Fibroblast of skin of right biceps (primary cell): ENCODE measurements at regions not wholly inside any gene's neighbourhood (a gene's known extent, or its start where the extent isn't known, plus 50 kb on each side); places are given as distances from the start of the nearest gene placed in this dataset.
"Not testable (repeated sequence)": the region's sequence is repeated elsewhere in the genome, so short reads cannot be mapped to it uniquely, and the experiment has no call there.

Experiments
- DNase-seq: peaks from one replicate; pipeline ENCODE4 v3.0.0-alpha.2; 2013

DNA sequence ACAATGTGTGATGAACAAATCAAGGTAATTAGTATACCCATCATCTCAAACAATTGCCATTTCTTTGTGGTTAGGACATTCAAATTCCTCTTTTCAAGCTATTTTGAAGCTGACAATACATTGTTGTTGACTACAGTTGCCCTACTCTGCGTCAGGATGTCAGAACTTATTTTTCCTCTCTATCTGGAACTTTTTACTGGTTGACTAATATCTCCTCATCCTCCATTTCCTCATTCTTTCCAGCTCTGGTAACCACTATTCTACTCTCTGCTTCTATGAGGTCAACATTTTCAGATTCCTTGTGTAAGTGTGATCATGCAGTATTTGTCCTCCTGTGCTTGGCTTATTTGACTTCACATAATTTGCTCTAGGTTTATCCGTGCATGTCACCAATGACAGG is 240.5 kb upstream of the HS3ST1 start:
- no peak for DNase-seq

DNA sequence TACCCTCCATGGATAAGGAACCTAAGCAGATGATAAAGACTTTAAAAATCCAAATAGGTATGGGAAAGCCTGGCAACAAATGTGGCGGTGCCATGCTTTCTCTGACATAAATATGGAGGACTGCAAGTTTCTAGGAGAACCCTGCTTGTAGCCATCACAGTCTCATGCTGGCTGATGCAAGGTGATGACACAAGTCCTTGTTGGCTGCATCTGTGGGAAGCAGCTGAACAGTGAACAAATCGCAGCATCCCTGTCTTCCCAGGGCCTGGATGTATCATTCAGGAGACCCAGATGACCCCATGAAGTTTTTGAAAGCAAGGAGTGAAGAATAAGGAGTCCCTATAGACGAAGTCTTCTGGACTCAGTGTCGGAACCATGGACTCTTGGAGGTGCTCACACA is 234.4 kb upstream of the HS3ST1 start:
- DNase-seq: no peak

DNA sequence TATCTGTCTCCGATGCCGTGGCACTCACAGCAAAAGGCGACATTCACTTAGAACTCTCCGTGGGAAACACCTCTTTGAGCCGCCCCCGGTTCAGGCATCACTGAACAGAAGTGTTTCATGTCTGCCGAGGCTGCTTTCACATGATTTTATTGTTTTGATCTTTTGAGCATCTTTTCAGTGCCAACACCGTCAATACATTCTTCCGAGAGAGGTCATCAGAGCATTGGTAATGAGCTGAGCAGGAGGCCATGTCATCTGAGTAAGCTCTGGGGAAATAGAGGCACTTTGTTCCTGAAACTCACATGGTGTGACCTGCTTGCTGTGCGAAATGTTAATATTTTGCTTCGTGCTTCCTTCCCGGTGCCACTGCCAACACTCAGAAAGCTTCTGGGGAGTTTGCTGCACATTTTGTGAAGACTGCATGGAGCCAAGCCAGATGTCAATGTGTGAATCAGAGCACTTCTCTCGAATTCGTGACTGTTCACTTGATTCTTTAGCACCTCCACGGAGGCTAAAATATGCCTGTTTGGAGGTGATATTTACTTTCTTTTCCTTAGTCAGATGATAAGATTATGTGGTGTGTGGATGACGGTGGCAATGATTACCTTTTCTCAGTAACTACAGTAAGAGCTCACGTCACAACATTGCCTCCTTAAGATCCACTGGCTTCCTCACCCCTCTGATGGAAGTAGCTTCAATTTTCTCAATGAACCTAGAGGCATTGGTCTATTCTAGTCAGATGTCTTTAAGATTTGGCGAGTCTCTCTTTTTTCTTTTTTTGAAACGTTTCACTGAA is 222.3 kb upstream of the HS3ST1 start:
- DNase-seq: no peak

DNA sequence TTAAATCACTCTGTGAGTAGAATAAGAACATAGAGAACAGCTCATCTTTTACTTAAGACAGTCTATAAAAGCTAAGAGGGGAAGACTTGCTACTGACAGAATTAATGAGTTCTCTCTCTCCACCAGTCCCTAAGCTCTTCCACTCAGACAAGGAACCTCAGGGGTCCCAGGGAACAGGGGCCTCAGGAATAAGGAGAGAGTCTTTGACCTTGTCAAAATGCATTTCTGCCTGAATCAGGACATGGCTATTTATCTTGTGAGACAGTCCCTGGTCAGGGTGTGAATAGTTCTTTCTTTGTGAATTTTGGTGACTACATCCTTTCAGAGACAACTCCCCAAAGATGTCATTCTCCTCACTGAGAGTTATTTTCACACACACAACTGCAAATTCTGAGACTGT is 218.7 kb upstream of the HS3ST1 start:
- DNase-seq: no peak

DNA sequence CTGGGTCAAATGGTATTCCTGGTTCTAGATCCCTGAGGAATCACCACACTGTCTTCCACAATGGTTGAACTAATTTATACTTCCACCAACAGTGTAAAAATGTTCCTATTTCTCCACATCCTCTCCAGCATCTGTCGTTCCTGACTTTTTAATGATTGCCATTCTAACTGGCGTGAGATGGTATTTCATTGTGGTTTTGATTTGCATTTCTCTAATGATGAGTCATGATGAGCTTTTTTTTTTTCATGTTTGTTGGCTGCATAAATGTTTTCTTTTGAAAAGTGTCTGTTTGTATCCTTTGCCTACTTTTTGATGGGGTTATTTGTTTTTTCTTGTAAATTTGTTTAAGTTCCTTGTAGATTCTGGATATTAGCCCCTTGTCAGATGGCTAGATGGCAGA is 214.4 kb upstream of the HS3ST1 start:
- not testable (repeated sequence) for DNase-seq

DNA sequence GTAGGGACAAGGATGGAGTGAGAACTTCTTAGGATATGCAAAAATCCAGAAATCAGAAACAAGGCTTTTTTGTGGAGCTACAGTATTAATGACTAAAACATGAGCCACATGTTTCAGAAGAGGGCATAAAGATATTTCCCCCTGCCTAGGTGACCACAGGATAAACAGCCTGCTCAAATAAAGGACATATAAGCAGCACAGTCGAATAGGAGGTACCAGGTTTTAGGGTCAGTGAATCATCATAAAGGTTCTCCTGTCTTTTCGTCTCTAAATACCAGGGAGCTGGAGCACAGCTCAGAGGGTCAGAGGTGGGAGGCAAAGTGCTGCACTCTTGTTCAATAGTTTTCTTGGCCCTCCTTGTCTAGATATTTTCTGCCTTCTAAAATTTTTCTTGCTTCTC is 211.9 kb upstream of the HS3ST1 start:
- DNase-seq: no peak

DNA sequence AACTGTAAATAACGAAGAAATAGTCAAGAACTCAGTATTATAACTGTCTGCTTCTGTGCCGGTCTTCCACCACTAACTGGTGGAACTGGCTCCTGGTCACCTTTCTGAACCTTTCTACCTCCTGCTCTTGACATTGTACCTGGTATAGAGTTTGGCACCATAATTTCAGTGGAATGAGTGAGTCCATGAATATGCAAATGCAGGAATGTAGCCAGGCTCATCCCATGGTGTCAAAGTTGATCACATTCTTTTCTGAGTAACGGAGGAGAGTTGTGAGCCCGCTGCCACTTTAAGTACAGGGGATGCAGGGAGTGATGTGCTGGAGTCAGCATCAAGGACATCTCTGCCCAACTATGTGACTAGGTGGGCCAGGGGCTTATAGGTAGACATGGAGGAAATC is 207.9 kb upstream of the HS3ST1 start:
- no peak for DNase-seq

DNA sequence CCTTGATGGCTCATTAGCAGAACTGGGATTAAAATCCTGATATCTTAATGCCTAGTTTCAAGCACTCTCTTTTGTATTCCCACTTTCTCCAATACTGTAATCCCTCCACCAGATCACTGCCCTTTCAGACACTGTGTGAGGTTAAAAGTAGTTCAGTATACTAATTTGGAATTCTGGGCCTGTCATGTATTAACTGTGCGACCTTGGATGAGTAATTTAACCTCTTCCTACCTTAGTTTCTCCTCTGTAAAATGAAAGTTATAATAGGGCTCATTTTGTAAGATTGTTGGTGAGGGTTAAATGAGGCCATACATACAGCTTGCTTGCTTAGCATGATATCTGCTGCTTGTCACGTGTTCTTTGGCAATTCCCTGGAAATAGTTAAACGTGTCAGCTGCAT is 207.3 kb upstream of the HS3ST1 start:
- DNase-seq: no peak

DNA sequence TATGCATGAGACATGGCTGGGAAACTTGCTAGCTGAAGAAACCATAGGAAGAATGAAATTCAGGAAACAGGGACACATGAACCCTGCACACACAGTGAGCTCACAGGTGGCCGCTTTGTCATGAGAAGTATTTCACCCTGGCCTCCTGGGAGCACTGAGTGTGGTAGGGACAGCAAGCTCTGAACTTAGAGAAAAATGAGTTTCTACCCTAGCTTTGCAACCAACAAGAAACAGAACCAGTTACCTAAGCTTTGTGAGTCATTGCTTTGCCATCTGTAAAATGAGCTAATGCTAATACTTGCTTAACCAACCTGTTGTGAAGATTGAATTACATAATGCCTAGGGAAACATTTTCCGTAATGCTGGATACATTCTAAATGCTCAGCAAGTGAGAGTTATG is 206.6 kb upstream of the HS3ST1 start:
- peak; percentile 15 for DNase-seq

DNA sequence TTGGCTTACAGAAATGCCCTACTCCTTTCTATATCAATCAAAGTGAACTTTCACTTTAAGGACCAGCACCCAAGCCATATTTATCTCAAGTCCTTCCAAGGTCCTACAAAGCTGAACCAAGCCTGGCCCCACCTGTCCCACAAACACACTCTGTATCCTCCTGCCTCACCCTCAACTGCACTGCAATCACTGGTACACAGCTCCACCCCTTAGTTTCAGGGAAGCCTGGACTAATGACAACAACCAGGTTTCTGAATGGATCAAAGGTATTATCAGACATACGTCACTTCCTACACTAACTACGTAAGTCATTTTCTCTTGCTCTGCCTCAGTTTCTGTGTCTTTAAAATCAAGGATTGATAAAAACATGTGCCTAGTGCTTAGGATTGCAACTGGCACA is 205.6 kb upstream of the HS3ST1 start:
- no peak for DNase-seq

DNA sequence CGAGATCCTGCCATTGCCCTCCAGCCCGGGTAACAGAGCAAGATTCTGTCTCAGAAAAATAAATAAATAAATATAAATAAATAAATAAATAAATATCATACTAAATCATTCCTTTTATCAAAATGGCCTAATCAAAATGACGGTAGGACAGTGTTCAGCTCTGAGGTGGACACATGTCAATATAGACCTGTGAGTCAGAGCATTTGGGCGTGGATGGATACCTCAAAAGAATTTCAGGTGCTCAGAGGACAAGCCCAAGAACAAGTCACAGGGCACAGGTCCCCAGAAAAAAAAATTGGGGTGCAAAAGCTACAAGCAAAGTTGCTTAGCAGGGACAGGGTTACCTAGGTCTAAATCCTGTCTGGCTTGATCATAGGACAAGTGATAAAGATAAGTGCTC is 204.7 kb upstream of the HS3ST1 start:
- DNase-seq: no peak

DNA sequence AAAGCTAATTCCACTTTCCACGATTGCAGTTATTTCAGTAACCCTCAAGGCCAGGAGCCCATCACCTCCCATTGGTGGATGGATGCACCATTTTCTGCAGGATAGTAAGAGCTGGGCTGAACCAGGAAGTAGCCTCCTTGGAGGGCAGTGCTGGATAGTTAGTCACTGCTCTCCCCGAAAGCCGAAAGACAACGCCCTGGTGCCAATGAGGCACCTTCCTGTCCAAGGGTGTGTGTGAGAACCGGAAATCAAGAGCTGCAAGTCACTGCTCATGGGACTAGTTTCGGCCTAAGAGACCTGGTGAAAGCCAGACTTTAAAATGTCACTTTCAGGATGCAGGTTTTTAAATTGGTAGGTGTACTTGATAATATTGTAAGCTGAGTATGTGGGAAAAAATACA is 203.8 kb upstream of the HS3ST1 start:
- DNase-seq: no peak

DNA sequence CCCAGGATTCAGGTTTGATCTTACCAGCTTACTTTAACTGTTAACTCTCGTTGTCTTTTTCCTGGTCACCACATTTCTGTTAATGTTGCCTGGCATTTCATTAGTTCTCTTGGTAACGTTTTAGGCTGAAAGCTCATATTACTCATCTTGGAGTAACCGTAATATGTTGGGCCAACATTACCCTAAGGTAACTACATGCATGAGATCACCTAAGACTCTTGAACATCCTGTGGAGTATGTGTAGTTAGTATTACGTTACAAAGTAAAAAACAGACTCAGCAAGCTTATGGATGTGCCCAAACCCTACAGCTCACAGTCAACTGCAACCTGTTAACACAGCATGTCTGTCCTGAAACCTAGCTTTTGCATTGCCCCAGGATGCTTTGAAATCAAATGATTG is 203.3 kb upstream of the HS3ST1 start:
- no peak for DNase-seq

DNA sequence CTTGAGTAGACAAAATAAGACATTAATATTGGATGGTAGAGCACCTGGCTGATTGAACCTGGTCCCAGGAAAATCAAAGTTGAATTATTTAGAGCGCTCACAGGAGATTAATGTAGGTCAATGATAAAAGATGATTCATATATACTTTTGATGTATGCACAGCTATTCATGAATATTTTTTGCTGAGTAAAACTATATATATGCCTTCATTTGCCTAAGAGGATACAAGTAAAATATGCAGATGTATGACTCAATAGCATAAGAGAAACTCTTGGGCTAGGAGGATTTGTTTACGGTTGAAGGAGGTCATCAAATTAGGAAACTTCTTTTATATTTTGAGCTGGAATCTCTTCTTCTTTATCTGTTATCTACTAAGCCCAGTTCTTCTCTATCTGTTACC is 202.7 kb upstream of the HS3ST1 start:
- no peak for DNase-seq

DNA sequence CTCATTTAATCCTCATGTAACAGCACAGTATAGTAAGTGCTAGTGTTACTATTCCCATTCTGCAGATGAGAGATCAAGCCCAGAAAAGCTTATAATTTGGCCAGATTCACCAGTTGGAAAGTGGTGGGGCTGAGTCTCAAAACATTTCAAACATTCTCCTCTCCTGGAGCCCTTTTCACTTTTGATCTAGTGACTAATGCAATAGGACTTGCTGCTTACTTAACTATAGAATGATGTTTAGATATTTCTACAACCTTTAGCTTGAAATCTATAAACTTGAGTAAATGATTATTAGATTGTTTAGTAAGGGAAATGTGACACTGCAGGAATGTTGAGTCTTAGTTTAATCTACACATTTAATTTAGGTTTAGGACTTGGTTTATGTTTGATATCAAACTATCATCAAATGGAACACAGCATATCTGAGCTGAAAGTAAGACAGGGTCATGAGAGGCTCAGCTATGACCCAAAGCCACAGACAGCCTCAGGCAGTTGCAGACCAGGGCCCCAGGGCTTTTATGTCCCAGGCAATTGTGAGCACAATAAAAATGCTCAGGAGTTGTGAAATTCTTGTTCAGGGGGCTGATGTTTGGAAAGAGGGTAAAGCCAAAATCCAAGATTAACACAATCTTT is 199.5 kb upstream of the HS3ST1 start:
- DNase-seq: peak; percentile 3

DNA sequence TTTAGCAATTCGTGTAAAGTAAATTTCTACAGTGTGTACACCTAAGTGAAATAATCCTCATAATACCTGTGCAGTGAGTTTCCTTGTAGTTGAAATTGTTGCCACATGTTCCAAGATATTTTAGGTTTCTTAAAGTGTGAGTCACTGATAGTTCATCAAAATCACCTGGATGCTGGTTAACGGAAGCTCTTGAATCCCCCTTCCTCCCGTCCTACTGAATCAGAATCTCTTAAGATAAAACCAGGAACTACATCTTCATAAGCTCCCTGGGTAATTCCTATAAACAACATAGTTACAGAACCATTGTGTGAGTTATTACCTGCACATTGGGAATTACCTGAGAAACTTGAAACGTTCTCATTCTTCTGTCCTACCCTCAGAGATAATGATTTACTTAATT is 197.4 kb upstream of the HS3ST1 start:
- no peak for DNase-seq

DNA sequence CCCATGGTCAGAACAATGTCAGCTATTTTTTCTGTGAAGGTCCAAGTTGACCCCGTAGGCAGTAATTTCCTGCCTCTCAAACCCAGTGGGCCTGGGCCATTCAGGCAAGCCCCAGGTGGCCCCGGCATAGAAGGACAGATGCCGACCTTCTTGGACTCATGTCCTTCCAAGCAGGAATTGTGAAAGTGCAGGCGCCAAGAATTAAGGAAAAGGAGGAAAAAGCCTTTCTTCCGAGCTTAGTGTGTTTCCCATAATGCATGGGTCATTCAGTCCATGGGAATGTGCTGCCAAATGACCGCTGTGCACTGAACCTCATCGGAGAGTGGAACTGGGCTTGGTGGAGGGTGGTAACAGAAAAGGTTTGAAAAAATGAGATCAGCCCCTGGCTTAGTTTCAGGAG is 196.5 kb upstream of the HS3ST1 start:
- no peak for DNase-seq

DNA sequence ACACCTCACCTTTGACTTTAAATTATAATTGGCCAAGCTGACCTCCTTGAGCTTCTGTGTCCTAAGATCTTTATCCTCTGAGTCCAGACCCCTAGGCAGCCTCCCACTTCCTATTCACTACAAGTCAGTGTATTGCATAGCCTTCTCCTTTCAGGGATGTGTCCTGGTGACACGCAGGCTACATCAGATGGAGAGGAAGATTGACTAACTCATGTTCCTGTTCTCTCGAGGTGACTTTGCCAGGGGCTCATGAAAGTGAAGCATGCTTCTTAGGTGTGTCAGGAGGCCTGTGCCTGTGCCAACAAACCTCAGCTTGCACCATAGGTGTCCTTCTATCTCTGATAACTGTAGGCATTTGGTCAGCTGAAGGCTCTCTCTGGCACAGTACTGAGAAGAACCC is 195.7 kb upstream of the HS3ST1 start:
- no peak for DNase-seq

DNA sequence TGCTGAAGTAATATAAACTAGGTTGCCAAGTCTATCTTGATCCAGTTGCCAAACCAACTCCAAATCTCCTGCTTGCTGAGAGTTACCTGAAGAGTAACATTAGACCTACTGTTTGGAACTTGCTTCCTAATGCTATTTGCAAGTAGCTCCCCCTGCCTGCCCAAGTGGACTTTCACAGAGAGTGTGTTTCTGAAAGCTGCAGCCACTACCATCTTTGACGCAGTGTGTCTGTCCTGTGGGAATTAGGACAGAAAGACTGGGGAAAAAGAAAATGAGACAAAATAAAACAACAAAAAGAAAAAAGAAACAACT is 195.0 kb upstream of the HS3ST1 start:
- no peak for DNase-seq

DNA sequence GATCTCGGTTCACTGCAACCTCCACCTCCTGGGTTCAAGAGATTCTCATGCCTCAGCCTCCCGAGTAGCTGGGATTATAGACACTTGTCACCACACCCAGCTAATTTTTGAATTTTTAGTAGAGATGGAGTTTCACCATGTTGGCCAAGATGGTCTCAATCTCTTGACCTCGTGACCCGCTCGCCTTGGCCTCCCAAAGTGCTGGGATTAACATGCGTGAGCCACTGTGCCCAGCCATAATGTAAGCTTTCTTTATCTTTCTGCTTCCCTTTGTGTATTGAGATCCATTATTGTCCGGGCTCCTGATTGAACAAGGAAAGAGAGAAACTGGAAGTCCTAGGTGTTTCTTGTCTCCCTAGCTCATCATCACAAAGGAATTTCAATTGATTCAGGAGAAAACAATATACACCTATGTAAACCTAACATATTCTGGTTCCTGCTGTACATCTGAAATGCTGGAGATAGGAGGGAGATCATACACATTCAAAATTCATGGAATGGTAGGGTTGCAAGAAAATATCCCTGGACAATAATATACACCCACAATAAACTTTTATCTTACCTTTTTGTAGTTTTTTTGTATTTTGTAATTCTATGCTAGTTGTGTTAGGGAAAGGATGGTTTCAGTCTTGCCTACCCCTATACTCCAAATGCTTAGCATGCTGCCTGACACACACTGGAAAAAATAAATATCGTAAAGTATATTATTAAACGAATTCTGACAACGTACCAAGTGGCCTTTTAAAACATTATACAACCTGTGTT is 194.4 kb upstream of the HS3ST1 start:
- no peak for DNase-seq

DNA sequence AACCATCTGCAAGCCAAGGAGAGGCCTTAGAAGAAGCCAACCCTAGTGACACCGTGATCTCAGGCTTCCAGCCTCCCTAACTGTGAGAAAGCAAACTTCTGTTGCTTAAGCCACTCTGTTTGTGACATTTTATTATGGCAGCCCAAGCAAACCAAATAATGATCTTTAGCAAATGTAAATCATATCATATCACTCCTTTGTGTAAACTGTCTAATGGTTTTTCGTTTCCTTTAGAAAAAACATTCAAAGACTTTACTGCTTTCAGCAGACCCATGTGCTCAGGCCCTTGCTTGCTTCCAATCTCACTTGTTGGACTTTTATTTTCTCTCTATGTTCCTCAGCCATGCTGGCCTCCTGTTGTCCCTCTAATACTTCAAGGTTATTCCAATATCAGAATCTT is 192.2 kb upstream of the HS3ST1 start:
- no peak for DNase-seq

DNA sequence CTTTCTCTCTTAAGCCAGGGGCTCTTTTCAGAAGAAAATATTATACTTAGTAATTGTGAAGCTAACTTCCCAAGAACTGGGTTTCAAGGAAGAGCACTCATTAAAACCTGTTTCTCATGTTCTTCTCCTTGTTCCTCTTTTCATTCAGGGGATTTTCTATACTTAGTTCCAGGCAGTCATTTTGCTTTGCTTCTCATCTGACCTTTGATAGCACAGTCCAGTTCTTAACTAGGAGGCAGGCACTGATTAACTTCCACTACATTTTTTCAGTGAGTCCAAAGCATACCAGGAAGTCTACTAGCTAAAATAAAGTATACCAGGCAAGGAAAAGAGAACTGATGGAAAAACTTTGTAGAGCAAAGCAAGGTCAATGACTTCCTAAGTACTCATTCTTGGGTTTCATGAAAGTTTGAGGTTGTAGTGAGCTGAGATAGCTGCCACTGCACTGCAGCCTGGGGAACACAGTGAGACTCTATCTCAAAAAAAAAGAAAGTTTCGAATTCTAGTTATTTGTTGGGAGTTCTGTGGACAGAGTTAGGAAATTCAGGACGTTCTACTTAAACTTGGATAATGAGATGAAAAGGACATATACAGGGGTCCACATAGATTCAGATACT is 190.1 kb upstream of the HS3ST1 start:
- DNase-seq: no peak

DNA sequence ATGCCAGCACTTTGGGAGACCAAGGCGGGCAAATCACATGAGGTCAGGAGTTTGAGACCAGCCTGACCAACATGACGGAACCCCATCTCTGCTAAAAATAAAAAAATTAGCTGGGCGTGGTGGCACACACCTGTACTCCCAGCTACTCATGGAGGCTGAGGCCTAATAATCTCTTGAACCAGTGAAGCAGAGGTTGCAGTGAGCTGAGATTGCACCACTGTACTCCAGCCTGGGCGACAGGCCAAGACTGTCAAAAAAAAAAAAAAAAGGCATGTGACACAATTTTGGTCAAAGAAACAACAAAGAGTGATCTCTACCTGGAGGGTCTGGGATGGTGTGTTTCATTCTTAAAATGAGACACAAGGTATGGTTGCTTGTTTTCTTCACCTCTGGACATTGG is 188.2 kb upstream of the HS3ST1 start:
- no peak for DNase-seq

DNA sequence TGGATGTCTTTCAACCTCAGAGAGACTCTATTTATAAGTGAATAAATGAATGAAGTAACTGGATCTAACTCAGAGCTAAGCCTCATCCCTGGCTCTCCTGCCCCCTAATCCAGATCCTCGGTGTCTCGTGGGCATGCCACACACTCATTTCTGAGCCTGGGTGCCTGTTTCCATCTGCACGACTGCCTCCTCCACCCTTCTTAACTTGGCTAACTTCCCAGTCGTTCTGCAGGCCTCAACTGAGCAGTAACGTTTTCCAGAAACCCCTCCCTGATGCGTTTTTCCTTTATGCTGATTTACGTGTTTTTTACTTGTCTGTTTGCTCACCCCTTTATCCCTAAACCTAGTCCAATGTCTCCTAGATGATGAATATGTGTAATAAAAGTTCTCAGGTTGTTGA is 186.9 kb upstream of the HS3ST1 start:
- no peak for DNase-seq
